Stimulated activated CD8-positive, alpha-beta memory T cell treated with anti-CD3 and anti-CD28 coated beads, Interleukin-4, amount 100 ng/mL, for 24 hours (primary cell): ENCODE measurements at regions not wholly inside any gene's neighbourhood (a gene's known extent, or its start where the extent isn't known, plus 50 kb on each side); places are given as distances from the start of the nearest gene placed in this dataset.

Source experiments
- DNase-seq: peaks from one replicate; pipeline ENCODE4 v3.0.0-alpha.2; 2020; ENCODE audit warnings: low read depth

- no peak for DNase-seq
These were observed 83.9 kb upstream of the WWC1 start for GRCh38 chr5:168207450-168208029.

DNA sequence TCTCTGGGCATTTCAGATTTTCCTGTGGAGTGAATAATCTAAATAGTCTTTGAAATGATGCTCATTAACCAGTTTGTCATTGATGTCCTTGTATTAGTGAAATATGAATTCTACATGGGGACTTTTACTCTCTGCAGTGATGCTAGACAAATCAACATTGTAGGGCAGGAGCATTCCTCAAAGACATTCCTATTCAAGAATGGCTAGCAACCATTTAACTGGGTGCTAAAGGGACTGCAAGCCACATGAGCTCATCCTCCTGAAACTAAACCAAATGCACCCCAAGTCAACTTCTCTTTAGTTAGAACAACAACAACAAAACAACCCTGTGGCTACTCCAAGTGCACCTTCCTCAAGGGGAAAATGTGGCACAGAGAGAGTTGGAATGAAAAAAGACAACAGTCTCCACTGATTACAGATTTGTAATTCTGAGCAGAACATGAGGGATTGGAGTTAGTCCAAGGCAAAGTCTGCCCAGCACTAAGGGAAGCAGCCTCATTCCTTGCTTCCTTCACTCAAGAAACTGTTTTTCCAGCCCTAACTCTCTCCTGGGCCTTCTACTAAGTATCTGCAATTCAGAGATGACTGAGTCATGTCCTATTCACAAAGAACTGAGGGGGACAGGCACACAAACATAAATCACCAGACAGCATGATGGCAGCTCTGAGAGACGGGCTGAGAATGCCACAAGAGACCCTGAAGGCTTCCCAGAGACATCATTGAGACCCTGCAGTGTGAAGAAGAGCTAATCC, 82.0 kb upstream of the WWC1 start:
- no peak for DNase-seq

GRCh38 chr5:168209997-168210396, 81.4 kb upstream of the WWC1 start:
- no peak for DNase-seq

- no peak for DNase-seq
These were observed 80.2 kb upstream of the WWC1 start for GRCh38 chr5:168211245-168211644.

DNA sequence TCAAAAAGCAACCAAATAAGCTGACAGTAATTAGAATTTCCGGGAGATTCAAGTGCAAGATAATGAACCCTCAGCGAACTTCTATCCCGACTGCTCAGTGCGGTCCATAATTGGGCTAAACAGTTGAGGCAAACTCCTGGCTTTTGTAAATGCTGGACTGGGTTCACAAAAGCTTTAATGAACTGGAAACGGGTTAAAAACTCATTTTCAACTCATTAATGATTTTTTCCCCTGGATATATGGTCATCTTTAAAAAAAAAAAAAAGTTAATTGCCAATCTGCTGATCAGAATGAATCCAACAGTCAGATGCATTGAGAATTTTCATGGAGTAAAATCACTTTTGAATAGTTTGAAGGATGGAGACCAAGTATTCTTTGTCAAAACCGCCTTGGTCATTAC, 79.5 kb upstream of the WWC1 start:
- no peak for DNase-seq

DNA sequence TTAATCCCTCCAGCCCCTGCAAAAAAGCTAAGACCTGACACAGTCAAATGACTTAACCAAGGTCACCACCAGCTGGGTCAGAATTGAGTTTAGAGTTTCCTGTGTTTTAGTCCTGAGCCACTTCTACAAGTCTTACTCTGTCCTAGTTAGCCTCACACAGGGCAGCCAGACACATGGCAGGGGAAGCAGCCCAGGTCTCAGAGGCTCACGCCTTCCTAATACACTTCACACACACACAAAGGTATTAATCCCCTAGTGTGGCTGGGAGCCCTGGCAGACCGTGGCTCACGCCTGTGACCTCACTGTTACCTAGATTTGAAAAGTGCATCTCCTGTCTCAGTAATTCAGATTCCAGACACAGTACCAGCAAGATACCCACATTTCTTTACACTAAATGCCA, 77.4 kb upstream of the WWC1 start:
- DNase-seq, result no peak

- DNase-seq, result no peak
These were observed 76.6 kb upstream of the WWC1 start for GRCh38 chr5:168214886-168215285.

GRCh38 chr5:168215646-168216045, 75.8 kb upstream of the WWC1 start:
- DNase-seq, result no peak

DNA sequence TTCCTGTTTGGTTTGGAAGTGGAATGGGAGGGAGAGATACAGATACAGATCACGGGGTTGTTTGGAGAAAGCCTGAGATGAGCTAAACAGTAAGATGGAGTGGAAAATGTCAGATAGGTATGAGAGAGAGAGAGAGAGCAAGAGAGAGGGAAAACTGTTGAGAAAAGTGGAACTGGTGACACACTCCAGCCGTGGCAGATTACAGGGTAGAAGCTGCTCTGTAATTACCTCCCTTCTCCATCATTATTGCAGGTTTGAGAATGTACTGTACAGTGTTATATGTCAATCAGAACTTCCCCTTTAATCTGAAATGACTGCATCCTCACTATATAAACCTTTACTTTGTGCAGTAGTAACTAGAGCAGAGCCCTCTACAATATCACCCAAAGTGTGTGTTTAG, 74.5 kb upstream of the WWC1 start:
- no peak for DNase-seq

DNA sequence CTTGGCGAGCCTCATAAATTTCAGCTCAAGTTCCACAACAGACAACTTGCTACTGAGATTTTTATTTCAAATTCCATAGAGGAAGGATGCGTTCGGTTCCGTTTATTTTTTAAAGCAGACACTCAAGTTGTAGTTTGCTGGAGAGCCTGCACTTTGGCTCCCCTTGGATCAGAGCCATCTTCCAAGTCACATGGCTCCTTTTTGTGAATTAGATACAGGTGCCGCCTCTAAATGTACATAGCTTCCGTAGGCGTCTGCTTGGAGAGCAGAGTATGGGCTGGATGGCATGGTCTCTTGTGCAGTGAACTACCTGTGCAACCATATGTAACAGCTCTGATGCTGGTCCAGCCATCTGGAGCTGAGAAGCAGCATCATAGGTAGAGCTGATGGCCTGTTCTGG, 73.9 kb upstream of the WWC1 start:
- no peak for DNase-seq

- no peak for DNase-seq
These were observed 72.7 kb upstream of the WWC1 start for GRCh38 chr5:168218746-168219145.

DNA sequence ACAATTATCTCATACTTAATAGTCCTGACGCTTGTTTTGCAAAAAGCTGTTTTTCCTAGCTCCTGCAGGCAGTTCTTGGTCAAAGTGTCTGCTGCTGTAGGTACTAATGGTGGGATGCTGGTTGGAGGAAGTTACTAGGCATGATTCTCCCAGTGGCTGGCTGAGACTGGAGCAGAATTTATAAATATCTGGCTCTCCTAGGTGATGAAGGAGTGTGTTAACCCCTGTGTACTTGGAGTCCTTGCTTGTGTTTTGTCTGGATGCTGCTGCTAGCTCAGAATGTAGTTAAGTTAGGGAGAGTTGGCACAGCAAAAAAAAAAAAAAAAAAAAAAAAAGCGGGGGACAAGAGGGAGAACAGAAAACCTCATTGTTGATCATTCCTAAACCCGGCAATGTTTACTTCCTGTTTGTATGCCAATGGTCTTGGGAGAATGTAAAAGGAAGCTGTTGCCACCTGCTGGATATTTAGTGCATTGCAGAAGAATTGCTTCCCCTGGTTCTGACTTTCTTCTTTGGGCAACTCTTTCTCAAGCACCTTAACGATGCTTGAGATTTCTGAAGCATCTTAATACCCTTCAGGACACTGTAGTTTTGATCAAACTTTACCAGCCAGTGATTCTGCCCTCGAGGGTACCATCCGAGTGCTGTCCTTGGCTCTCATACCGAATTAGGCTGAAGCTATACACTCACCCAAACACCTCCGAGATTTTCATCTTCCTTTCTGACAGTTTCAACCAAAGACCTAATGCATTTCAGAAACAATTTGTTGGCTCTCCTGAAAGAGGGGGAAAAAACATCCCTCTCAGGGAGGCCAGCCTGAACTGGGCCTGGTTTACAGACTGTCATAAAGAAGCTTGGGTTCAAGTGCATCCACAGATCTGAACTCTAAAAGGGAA, 71.7 kb upstream of the WWC1 start:
- DNase-seq, result no peak

GRCh38 chr5:168224085-168224484, 67.4 kb upstream of the WWC1 start:
- no peak for DNase-seq

GRCh38 chr5:168226012-168226411, 65.4 kb upstream of the WWC1 start:
- no peak for DNase-seq

- DNase-seq, result no peak
These were observed 64.4 kb upstream of the WWC1 start for GRCh38 chr5:168227001-168227400.

GRCh38 chr5:168227973-168228615, 63.4 kb upstream of the WWC1 start:
- DNase-seq, result no peak

GRCh38 chr5:168228668-168229067, 62.8 kb upstream of the WWC1 start:
- DNase-seq, result no peak

GRCh38 chr5:168234133-168234532, 57.3 kb upstream of the WWC1 start:
- no peak for DNase-seq

DNA sequence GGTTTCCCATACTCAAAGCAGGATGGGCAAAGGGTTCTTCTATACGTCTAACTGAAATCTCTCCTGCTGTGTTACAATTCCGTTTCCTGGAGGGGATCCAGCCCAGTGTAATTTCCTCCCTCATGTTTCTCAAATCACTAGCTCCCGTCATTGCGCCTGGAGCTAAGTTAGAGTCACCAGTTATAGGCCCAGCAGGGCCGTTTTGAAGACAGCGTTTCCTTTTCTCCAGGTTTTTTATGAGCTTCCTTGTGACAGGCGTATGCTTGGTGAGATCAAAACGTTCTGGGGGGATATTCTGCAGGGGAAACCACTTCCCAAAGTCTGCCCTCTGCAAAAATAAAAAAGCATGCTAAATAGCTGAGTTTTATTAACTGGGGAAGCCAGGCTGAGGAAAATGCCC, 53.0 kb upstream of the WWC1 start:
- DNase-seq, result no peak

GRCh38 chr5:168239325-168239724, 52.1 kb upstream of the WWC1 start:
- DNase-seq, result no peak
